ENCODE measurements at regions not wholly inside any gene's neighbourhood (a gene's known extent, or its start where the extent isn't known, plus 50 kb on each side); places are given as distances from the start of the nearest gene placed in this dataset.
A peak's percentile ranks its signal among the peaks of the same experiment; 100 is the strongest.

DNA sequence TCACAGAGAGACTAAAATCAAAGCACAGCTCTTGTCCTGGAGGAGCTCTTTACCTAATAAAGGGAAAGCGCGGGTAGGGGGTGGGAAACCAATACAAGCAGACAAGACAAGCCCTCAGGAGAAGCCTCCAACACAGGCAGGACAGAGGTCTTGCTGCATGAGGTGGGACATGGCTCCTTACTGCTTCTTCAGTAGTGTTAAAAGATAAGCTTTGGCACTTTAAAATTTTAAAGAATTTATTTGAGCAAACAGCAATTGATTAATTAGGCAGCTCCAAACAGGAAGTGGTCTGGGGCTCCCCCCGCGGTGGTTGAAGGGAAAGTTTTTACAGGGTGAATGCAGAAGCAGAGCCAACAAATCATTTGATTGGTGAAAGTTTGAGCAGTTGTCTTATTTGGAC, 50.3 kb upstream of the MACC1 start:
- no peak for DNase-seq

DNA sequence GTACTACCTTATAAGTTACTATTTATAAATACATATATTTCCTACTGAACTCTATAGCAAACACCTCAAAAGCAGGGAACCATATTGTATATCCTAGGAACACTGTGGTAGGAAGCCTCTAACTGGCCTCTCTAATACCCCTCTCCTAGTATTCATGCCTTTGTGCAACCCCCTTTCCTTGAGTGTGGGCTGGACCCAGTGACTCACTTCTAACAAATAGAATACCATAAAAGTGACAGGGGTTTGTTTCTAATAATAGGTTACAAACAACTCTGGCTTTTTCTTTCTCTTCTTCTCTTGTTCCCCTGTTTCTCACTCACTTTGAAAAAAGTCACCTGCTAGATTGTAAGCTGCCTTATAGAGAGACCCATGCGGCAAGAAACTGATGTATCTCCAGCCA, 51.6 kb upstream of the MACC1 start:
- DNase-seq: no peak

DNA sequence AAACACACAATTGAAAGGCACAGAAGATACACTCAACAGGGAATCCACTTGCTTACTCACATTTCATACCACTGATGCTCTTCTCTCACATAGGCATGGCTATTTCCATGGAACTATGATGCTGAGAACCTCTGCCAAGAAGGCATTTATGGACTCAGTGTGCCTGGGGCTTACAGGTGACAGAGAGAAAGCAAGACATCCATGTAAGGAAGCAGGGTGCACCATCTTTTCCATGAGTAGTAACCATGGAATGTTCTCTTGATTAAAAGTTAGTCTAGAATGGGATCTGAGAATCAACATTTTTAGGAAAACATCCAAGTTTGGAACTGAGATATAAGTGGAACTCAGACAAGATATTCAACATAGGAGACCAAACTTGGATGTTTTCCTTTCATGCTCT, 52.5 kb upstream of the MACC1 start:
- DNase-seq: no peak

DNA sequence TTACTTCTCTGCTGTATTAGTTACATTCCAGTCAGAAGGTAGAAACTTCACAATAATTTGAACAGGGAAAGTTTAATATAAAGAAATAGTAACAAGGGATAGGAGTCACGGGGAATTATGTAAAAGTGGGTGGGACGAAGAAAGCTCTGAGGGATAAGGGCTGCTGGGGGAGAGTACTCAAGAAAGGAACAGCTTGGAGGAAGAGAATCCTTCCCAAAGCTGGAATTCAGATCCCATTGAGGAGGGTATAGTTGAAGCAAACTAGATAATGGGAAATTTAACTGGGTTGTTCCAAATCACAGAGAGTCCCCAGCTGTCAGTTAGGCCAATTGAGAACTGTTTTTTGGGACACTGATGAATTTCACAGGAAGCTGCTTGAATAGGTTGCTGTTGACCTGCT, 53.2 kb upstream of the MACC1 start:
- no peak for DNase-seq

DNA sequence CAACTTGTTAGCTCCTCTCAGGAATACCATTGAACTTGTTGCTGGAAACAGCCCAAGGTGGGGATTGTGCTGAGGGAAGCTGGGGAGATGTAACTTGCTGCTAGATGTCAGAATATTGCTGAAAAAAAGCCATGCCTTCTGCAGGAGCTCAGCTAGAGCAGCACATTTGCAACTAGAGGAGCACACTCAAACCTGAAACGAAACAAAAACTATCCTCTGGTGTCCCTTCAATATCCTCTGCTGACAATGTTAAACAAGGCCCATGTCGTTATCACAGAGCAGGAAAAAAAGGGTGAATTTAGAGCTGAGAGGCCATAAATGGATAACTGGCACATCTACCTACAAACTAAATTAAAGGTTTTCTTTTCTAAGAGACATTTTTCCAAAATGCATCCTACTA, 53.7 kb upstream of the MACC1 start:
- no peak for DNase-seq

DNA sequence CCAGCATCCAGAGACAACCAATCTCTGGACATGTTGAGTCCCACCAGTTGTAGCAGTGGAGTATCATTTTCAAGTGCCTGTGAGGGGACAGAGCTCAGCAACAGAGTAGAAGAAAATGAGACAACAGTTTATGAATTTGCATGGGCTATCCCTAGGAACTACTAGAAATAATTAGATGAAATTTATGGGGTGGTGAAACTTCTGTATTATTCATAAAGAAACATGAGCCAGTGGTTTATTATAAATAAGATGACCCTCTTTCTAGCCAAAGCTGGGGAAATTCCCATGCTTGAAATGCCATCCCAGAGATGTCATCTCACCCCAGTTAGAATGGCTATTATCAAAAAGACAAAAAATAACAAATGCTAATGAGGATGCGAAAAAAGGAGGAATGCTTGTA, 55.1 kb upstream of the ITGB8 start:
- no peak for DNase-seq

DNA sequence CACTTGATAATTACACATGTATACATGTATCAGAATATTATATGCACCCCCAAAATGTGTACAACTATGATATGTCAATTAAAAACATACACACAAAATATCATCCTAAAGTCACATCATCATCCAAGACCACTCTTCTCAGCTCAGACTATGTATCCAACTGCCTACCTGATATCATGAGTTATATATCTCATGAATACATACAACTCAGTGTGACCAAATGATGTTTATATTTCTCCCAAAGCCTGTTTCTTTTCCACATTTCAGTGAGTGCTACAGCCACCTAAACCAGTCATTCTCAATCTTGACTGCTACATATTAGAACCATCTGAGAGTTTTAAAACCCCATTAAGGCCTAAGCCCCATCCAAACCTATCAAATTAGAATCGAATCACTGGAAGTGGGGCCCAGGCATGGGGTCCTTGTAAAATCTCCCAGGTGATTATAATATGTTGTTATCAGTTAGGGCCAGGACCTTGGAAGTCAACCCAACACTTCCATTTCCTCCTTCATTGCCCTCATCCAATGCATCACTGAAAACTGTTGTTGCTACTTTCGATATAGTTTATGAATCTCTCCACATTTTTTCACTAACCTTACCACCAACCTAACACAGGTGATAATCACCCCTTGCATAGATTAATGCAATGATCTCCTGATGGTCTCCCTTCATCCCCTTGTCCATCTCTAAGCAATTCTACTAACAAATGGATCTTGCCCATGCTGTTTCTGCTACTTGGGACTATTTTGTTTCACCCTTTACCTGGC, 53.8 kb upstream of the ITGB8 start:
- DNase-seq: no peak

DNA sequence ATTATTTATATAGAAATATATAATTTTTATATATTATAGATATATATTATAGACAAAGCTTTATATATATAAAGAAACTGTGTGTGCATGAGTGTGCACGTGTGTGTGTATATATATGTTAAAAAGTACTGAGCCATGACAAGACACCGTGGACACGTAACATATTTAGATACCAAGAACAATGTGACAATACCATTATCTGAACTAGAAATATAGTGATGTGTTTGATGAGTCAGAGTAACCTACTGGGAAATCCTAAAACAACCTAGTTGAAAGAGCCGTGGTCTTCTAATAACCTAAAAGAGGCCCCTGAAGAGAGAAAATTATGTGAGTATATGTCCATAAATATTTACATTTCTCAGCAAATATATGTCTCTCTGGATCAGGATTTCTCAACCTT, 50.7 kb upstream of the ITGB8 start:
- no peak for DNase-seq

DNA sequence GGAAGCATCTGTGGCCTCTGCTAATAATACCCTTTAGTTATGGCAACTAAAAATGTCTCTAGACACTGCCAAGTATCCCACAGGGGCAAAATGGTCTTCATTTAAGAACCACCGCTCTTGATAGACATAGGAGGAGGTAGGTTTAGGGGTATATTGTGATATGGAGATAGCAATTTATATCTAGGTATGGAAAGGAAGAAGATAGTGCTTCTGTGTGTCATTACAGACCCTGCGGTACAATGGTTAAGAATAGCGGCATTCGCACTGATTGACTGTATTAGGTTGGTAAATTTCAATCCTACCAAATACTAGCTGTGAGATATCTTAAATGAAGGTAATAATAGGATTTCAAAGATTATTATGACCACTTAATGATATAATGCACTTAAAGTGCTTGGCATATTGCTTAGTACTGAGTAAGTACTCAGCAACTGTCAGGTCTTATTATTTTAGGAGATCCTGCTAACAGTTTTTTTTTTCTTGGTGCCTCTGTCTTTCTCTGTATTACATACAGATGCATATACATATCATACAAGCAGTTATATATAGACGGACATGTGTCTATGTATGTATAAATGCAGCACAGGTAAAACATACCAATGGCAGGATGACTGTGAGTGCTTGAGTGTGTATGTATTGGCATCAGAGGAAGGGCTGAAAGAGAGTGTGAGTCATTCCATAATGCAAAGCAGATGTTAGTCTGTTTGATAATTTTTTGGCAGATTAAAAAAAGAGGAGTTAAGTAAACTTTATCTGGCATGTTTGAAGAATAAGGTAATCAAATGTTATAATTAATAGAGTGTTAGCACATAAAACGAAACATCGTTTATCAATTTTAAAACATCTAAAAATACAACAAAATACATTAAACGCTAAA, 50.0 kb upstream of the ITGB8 start:
- DNase-seq: peak; percentile 30 to 38

Measured in NCI-H446 (cell line).